Uterus (tissue), 3 donors: ENCODE measurements at regions not wholly inside any gene's neighbourhood (a gene's known extent, or its start where the extent isn't known, plus 50 kb on each side); places are given as distances from the start of the nearest gene placed in this dataset.
"Not testable (repeated sequence)": the region's sequence is repeated elsewhere in the genome, so short reads cannot be mapped to it uniquely, and the experiment has no call there.

Experiments used
- DNase-seq, 2 donors: peaks; one replicate each; pipeline ENCODE4 v3.0.0-alpha.2; 2019 to 2020
- H3K27ac ChIP-seq, 2 donors: fragments of 200-600 bp; sonication (generic); 1 replicate in 1 of 2; 2 replicates in 1 of 2; pipeline ENCODE4 v1.5.1; 2016 to 2018
- H3K27me3 ChIP-seq, 2 donors: fragments of 200-600 bp; sonication (generic); one replicate each; pipeline ENCODE4 v1.5.1; 2018 to 2019; ENCODE audit warnings: control low read depth in 1 of 2
- H3K36me3 ChIP-seq, 2 donors: fragments of 200-600 bp; sonication (generic); one replicate each; pipeline ENCODE4 v1.5.1; 2019; ENCODE audit warnings: control low read depth in 1 of 2
- H3K4me1 ChIP-seq, 2 donors: fragments of 200-600 bp; sonication (generic); one replicate each; pipeline ENCODE4 v1.5.1; 2018 to 2019; ENCODE audit warnings: control low read depth in 1 of 2
- H3K4me3 ChIP-seq, 2 donors: fragments of 200-600 bp; sonication (generic); 1 replicate in 1 of 2; 2 replicates in 1 of 2; pipeline ENCODE4 v1.5.1; 2018 to 2019; ENCODE audit warnings: mild to moderate bottlenecking in 1 of 2
- H3K9me3 ChIP-seq, 2 donors: fragments of 200-600 bp; sonication (generic); one replicate each; pipeline ENCODE4 v1.5.1; 2019; ENCODE audit warnings: control low read depth in 1 of 2
- CTCF ChIP-seq, 4 experiments: fragments of 200-600 bp in 2 of 4; fragments of 450-650 bp in 2 of 4; sonication (generic) in 2 of 4; IDR thresholded peaks; one replicate each; pipeline ENCODE4 v1.5.1; 2016 to 2019; ENCODE audit warnings: antibody characterized with exemption in 4 of 4, mild to moderate bottlenecking in 2 of 4, moderate library complexity in 1 of 4
- POLR2A ChIP-seq, 2 donors: fragments of 450-650 bp; IDR thresholded peaks; one replicate each; pipeline ENCODE4 v1.6.1; 2016; ENCODE audit warnings: antibody characterized with exemption in 2 of 2, mild to moderate bottlenecking in 1 of 2, moderate library complexity in 1 of 2
- intact Hi-C: fragments of 100-400 bp; cut with DNase I; formaldehyde crosslinking; loops from one replicate; pipeline ENCODE4 v1.15.1; 2023; ENCODE audit warnings: low total_unique reads
- donor health status: DM: yes; HTN: yes; CAD: no.

GRCh38 chr7:97310-97841, 95.0 kb upstream of the FAM20C start:
- no peaks in the 10 kb centered on the region for H3K27me3 ChIP-seq
- intact Hi-C loops, result no loop called here
- no peak for TF ChIP-seq POLR2A (IDR thresholded peaks at IDR 0.05)
- no peak for TF ChIP-seq CTCF (IDR thresholded peaks at IDR 0.05)
- no peaks in the 10 kb centered on the region for H3K9me3 ChIP-seq
- no peaks in the 10 kb centered on the region for H3K36me3 ChIP-seq
- no peak for DNase-seq
- H3K27ac ChIP-seq, result no peak overlapping the region
- H3K4me3 ChIP-seq, result no peak overlapping the region
- no peaks in the 10 kb centered on the region for H3K4me1 ChIP-seq

- Histone ChIP-seq H3K36me3 (no peaks in the 10 kb centered on the region), H3K27ac (no peak overlapping the region), H3K27me3 (no peaks in the 10 kb centered on the region), H3K9me3 (no peaks in the 10 kb centered on the region), H3K4me1 (no peaks in the 10 kb centered on the region), H3K4me3 (no peak overlapping the region)
- intact Hi-C loops, result no loop called here
- DNase-seq, result no peak
- TF ChIP-seq POLR2A (IDR thresholded peaks at IDR 0.05) (no peak), CTCF (IDR thresholded peaks at IDR 0.05) (no peak)
Observed at GRCh38 chr7:101146-102046, 91.0 kb upstream of the FAM20C start.

- Histone ChIP-seq H3K27ac (no peak overlapping the region), H3K9me3 (no peaks in the 10 kb centered on the region), H3K4me1 (no peaks in the 10 kb centered on the region), H3K36me3 (no peaks in the 10 kb centered on the region), H3K27me3 (no peaks in the 10 kb centered on the region), H3K4me3 (no peak overlapping the region)
- DNase-seq, result no peak
- TF ChIP-seq POLR2A (IDR thresholded peaks at IDR 0.05) (no peak), CTCF (IDR thresholded peaks at IDR 0.05) (no peak)
- intact Hi-C loops, result no loop called here
Observed at GRCh38 chr7:102047-102711, 90.2 kb upstream of the FAM20C start.

- Histone ChIP-seq H3K4me1 (no peaks in the 10 kb centered on the region), H3K27ac (no peak overlapping the region), H3K36me3 (no peaks in the 10 kb centered on the region), H3K27me3 (no peaks in the 10 kb centered on the region), H3K9me3 (no peaks in the 10 kb centered on the region), H3K4me3 (no peak overlapping the region)
- TF ChIP-seq POLR2A (IDR thresholded peaks at IDR 0.05), result no peak
- no peak for TF ChIP-seq CTCF (IDR thresholded peaks at IDR 0.05)
- intact Hi-C loops, result no loop called here
- no peak for DNase-seq
Observed at GRCh38 chr7:102721-103120, 89.7 kb upstream of the FAM20C start.

GRCh38 chr7:103981-104380, 88.4 kb upstream of the FAM20C start:
- DNase-seq, H3K27me3 ChIP-seq, H3K4me1 ChIP-seq, H3K4me3 ChIP-seq, H3K9me3 ChIP-seq, intact Hi-C loops, H3K36me3 ChIP-seq, H3K27ac ChIP-seq: not testable (repeated sequence)
